Caki2 (cell line): ENCODE measurements at regions not wholly inside any gene's neighbourhood (a gene's known extent, or its start where the extent isn't known, plus 50 kb on each side); places are given as distances from the start of the nearest gene placed in this dataset.

Experiments
- DNase-seq: peaks from one replicate; pipeline ENCODE4 v3.0.0-alpha.2; 2015; ENCODE audit warnings: low read depth
- in situ Hi-C: cut with HindIII; loops from 2 replicates; pipeline ENCODE4 v1.10.0; 2016; ENCODE audit warnings: low sequenced_read_pairs, low pct_unique_long_range_greater_than_20kb, mixed read lengths

DNA sequence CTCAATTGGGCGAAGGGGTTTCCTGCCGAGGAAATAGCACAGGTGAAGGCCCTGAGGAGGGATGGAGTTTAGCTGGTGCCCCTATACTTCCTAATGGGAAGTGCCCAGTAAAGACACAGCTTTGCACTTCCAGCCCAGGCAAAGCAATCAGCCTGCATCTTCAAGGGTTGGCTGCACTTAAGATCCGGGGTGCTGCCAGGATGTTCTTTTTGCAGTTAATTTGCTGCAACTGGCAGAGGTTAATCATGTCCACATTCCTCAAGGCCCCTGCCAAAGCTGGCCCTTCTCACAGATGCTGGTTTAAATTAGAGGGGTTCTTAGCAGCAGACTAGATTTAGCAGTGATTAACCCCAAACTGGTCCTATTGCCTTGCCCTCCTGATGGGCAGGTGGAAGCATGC is 137.7 kb upstream of the NAV2 start:
- DNase-seq = no peak
- in situ Hi-C loops = no loop called here

DNA sequence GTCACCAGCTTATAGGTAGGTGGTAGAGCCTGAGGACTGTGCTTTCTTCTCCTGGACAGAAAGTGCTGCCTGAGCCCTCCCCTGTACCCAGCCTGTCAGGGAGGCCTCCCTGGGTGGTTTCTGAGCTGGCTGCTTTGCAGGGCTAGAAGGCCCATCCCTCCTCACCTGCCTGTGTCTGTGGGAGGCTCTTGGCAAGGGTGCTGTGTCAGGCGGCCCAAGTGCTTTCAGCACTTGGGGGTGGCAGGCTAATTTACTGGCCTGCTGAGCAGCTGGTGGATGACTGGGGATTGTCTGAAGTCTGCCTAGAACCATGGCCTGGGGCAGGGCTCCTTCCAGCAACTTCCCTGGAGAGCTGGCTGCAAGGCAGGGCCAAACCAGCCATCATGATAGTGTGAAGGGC is 139.0 kb upstream of the NAV2 start:
- in situ Hi-C loops = no loop called here
- no peak for DNase-seq

DNA sequence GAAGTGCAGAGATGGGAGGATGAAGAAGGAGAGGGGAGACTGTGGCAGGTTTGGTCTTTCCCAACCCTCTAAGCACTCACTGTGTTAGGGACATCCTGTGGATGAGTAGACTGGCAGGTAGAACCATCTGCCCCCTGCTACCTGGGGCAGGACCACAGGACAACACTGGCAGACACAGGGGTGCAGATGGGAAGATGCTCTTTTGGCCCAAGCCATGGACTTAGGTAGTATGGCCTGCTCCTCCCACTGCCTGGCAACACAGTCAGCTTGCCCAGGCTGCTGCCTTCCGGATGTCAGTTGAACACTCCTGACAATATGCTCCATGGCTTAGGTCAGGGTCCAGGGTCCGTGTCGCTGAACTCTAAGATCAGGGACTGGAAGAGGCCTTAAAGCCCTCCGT is 140.7 kb upstream of the NAV2 start:
- no peak for DNase-seq
- in situ Hi-C loops = no loop called here

DNA sequence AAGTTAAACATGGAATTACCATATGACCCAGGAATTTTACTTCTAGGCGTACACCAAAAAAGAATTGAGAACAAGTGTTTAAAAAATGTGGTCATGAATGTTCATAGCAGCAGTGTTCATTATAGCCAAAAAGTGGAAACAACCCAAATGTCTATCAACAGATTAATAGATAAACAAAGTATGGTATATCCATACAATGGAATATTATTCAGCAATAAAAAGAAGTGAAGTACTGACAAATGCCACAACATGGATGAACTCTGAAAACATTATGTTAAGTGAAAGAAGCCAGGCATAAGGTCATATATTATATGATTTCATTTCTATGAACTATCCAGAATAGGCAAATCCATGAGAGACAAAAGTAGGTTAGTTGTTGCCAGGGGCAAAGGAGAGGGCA is 141.7 kb upstream of the NAV2 start:
- in situ Hi-C loops = no loop called here
- DNase-seq = no peak

DNA sequence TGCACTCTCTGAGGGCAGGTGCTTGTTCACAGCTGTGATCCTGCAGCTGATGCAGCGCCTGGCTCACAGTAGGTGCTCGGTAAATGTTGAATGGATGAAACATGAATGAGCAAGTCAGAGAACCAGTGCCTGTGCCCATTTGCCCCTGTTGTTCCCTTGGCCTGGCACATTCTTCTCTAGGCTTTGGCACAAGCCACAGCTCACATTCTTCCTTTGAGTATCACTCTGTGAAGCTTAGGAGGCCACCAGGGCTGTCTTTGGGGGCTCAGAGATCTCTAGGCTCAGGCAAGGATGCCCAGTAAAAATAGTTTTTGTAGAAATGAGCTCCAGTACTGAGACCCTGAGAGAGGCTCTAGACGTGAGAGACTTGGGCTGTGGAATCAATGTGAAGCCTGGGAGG is 144.6 kb upstream of the NAV2 start:
- in situ Hi-C loops = no loop called here
- DNase-seq = no peak

DNA sequence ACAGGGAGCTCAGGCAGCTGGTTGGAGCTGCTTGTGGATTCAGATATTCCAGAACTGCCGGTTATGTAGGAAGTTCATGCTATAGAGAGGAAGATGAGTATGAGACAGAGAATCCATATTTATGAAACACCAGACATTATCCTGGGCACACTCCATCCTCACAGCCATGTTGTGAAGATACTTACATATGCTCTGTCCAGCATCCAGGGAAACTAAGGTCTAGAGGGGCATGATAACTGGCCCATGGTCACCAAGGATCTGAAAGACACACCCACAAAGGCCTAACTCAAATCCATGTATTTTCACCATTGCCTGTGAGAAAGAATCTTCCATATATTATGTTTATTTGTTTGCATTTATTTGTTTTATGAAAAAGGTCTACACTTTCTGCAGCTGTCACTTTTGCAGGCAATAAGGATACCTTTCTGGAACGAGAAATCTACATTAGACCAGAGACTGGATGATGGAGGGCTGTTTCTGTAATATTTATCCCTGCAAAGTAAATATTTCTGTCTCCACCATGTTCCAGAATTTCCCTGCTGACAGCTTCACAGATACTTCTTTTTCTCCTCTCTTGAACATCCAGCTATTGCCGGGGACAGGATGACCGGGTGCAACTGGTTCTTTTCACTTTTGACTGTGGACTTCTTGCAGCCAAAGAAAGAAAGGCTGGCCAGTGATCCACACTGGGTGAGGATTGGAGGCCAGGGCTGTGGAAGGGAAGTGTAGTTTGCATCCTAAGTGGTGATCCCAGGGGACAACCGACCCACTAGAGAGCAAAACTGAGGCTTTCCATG is 145.9 kb upstream of the NAV2 start:
- no peak for DNase-seq
- in situ Hi-C loops = no loop called here

DNA sequence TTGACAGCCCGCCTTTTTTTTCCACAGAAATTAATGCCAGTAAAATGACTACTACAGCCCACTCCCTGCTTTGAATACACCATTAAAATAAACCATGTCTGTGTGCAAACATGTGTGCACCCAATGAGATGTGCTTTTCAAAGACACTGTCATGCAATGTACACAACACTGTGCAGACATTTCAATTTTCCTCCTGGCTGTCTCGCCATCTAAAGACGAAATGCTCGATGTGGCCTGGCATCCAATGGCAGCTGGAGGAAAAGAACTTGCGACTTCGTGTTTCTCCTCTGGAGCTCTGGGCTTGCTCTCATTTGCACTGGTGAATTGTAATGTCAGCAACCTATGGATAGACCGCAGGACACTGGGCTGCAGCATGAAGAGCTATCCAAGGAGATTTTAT is 147.0 kb upstream of the NAV2 start:
- in situ Hi-C loops = no loop called here
- DNase-seq = no peak

DNA sequence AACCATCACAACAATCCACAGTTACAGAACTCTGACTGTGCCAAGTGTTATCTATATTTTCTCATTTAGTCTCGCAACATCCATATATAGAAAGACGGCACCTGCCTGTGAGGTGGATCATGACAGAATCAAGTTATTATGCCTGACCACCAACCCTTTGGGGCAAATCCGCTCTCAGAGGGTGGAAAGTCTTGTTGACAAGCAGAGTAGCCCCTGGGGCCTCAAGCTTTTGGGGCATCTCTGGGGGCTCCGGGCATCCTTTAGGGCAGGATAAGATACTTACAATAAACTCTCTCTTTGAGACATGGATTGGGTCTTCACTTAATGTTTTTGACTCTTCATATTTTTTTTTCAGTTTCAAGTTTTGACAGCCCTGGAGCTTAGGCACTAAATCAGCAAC is 150.5 kb upstream of the NAV2 start:
- DNase-seq = no peak
- in situ Hi-C loops = no loop called here

DNA sequence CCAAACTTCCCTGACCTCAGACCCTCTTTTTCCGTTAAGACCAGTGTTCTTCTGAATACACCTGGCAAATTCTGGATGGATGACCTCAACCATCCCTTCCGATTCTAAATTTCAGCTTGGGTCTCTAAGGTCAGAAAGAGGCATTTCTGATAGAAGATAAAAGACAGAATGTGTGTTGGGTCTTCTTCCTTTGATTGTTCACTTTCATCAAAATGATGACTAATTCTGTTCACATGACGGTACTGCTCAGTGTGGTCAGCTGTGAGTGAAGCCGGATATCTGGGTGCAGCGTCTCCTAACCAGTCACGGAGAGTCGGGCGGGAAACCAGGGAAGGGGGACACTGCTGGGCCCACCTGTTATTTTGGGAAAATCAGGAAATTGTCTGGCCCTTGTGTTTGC is 151.6 kb upstream of the NAV2 start:
- in situ Hi-C loops = no loop called here
- DNase-seq = no peak

DNA sequence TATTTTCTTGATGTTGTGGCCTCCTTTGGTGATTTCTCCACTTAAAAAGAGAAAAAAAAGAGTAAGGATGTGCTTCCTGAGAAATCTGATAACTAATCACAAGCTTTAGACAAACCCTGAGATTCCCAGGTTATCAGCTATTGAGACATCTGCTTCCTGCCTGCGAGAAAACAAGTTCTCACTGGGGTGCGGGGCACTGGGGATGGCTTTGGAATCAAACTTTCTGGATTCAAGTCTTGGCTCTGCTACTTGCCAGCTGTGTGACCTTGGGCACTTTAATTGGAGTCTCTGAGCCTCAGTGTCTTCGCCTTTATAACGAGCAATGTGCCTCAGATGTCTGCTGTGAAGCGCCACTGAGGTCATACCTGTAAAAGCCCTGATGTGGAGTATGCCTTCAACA is 152.5 kb upstream of the NAV2 start:
- in situ Hi-C loops = no loop called here
- DNase-seq = no peak

DNA sequence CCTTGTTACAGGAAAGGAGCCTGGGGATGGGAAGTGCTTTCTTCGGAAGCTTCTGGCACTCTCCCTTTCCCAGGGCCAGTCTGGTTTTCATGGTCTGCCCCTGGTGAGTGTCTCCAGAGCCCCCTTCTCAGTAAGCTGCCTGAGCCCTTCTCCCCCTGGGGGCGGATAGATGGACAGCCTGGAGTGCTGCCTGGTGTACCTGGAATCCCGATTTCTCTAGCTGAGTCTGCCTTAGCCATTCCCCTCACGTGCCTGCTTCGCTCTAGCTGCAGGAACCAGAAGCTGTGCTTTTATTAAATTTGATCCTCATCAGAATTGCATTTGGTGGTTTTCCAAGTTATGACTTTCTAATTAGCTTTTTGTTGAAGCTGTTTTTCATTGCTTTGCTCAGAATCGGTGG is 152.9 kb upstream of the NAV2 start:
- in situ Hi-C loops = no loop called here
- no peak for DNase-seq

DNA sequence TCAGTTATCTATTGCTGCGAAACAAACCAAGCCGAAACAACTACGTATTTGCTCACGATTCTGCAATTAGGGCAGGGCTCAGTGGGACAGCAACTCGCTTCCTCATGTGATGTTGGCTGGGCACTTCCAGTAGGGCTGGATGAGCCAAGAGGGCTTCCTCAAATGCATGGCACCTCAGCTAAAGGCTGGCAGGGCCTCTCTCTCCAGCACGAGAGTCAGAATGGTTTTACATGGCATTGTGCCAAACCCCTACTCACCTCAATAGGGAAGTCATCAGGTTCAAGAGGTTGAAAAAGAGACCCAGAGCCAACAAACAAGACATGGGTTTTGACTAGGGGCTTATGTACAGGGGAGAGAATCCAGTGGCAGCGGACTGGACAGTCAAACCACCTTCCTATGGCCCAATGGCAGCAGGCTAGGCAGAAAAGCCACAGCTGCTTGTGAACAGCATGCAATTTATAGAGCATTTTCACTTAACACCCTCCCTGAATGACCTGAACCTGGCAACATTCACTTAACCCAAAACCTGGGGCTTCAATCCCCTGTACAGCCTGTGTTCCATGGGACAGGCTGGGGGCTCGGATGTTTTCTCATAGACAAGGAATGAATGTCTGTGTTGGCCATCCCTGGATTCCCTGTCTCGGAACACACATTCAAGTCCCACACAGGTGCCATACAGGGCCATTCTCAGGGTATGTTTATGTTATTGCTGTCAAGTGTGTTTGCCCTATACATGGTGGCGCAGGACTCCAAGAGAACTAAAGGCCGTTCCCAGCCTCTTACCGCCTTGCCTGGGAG is 154.2 kb upstream of the NAV2 start:
- in situ Hi-C loops = no loop called here
- no peak for DNase-seq

DNA sequence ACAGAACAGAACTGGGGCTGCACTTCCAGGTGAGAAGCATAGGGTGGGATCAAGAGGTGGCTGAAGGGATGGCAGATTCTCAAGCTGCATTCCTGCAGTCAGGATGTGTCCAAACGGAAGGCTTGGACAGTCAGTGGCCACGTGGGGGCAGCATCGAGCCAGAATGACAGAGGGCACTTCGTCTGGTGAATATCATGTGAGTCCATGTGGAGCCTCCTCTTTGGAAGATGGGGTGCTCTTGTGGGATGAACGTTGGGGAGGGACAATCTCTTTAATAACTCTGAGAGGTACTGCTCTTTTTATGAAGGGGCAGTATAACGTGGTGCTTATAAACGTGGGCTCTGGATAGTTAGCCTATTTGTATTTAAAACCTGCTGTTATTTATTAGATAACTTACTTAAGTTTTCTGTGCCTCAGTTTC is 154.9 kb upstream of the NAV2 start:
- DNase-seq = peak; percentile 51
- in situ Hi-C loops = no loop called here

DNA sequence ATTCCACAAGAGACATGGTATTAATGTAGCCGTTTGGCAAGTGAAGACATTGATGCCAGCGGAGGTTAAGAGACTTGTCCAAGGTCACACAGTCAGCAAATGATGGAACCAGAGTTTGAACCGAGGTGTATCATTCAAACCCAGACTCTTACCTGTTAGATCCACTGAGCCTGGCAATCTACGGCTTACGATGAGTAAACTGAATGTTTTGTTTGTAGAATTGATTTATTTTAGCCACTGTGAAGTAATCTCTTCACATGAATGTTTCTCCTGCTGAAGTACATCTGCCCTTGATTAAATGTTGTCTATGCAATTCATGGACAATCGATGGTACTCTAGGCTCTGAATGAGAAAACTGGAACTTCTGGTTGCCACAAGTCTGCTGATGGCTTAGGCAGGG is 155.5 kb upstream of the NAV2 start:
- in situ Hi-C loops = no loop called here
- no peak for DNase-seq

DNA sequence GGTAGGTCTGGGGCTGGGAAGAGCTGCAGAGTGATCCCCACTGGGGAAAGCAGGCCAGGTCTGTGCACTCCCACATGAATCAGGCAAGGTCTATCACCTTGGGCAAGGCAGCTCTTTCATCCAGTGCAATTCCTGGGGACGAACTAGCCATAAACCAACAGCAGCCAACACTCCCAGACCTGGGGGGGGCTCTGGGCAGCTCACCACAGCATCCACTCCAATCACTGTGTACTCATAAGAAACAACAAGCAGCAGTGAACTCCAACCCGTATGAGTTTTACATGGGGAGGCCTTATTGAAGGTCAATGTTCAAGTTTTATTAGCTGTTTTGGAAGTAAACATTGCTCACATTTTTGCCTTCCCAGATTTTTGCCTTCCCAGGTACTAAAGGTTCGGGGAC is 157.4 kb upstream of the NAV2 start:
- in situ Hi-C loops = no loop called here

DNA sequence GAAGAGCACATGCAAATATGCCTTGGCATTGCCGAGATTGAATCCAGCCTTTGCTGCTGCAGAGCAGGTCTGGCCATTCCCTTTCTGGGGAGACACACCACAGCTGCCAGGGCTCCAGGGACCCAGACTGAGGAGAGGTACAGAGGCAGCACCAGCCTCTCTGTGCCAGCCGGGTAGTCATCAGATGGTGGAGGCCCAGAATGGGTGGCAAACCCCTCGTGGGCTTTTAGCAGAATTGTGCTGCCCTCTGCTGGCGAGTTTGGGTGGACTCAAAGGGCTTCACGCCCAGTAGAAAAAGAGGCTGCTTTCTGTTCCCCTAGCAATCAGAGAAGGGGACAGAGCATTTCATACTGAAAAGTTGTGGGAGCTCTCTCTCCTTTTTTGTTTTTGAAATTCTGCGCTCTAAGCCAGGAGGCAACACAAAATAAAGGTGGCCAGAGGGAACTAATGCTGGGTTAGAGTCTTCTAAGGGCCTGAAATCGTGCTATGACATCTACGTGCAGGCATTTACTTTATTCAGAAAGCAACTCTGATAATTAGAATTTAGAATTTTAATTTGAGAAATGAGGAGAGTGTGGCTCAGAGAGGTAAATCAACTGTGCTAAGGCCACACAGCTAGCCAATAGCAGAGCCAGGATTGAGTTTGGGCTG is 158.8 kb upstream of the NAV2 start:
- DNase-seq = peak; percentile 45
- in situ Hi-C loops = no loop called here

More for the DNA sequence above, 157.4 kb upstream of the NAV2 start:
- no peak for DNase-seq

DNA sequence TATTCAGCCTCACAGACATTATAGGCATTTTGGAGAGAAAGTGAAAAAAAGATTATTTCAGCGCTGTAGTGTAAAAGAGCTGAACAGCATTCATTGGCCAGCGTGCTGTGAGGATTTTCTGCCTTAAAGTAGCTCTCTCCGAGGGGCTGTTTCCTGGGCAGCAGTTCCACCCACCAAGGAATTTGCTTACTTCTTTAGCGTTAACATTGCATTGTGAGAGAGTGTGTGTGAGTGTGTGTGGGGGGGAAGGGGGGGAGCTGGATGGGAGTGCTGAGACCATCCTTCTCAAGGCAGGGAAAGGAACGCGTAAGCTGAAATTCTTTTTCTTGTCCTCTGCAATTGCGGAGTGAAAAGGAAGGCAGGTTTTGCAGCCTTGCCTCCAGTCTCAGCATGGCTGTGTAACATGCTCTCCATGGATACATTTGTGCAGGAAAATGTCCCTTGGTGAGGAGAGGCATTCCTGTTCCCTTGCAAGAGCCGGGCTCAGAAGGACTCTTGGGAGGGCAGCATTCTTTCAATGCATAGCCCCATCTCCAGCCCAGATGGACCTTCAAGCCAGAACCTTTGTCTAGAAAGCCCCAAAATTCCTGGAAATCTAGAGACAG is 159.9 kb upstream of the NAV2 start:
- DNase-seq = no peak
- in situ Hi-C loops = no loop called here

DNA sequence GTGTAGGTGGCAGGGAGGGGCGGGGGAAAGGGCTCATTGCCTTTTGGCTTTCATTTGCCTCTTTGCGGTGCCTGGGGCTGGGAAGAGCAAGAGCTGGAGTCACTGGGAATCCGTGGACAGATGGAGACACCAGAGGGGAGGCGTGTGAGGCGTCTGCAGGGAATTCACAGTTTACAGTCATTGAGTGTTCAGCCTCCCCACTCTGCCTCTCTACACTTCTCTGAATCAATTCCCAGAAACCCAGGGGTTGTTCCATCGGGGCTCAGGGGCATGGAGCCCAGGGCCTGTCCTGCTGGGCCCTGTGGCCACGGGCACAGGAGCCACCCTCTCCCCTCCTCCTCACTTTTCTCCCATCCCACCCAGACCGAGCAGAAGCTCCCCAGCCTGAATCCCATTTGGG is 160.5 kb upstream of the NAV2 start:
- in situ Hi-C loops = no loop called here

DNA sequence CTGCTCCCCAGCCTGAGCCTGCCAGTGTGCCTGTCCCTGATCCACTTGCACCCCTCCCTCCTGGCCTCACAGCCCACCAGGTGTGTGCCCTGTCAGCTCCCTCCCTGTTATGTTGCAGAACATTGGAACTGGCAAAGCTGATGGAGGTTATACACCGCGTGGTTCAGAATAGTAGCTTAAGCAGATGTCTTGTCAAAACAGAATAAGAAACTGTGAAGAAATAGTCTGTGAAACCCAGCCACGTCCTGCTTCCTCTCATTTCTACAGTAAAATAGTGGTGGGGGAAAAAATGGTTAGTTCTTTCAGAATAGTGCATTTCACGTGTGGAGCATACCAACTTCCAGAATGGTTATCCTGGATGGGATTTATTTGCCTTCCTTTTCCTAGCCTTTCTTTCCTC is 161.2 kb upstream of the NAV2 start:
- DNase-seq = no peak
- in situ Hi-C loops = no loop called here

More for the DNA sequence above, 160.5 kb upstream of the NAV2 start:
- DNase-seq = no peak
